NCI-H2107 treated with DMSO at 0.1 percent for 48 hours (cell line): ENCODE measurements at regions not wholly inside any gene's neighbourhood (a gene's known extent, or its start where the extent isn't known, plus 50 kb on each side); places are given as distances from the start of the nearest gene placed in this dataset.
A peak's percentile ranks its signal among the peaks of the same experiment; 100 is the strongest.
"Not testable (repeated sequence)": the region's sequence is repeated elsewhere in the genome, so short reads cannot be mapped to it uniquely, and the experiment has no call there.

Experiments
- DNase-seq: peaks from one replicate; lab custom pipeline; 2025; ENCODE audit not compliant: unreplicated experiment; lab: John Stamatoyannopoulos, UW

GRCh38 chr4:152073351-152074087, 312.7 kb upstream of the GATB start:
- DNase-seq, result no peak

- no peak for DNase-seq
Measured at GRCh38 chr4:152072906-152073305, 312.1 kb upstream of the GATB start.

GRCh38 chr4:152072001-152072485, 311.2 kb upstream of the GATB start:
- DNase-seq, result no peak

- DNase-seq, result no peak
Measured at GRCh38 chr4:152070854-152071253, 310.0 kb upstream of the GATB start.

GRCh38 chr4:152068866-152069265, 308.1 kb upstream of the GATB start:
- DNase-seq, result no peak

- no peak for DNase-seq
Measured at GRCh38 chr4:152065545-152065944, 304.7 kb upstream of the GATB start.

- DNase-seq, result no peak
Measured at GRCh38 chr4:152064753-152065152, 303.9 kb upstream of the GATB start.

- no peak for DNase-seq
Measured at GRCh38 chr4:152064282-152064681, 303.5 kb upstream of the GATB start.

- DNase-seq, result peak; percentile 19
Measured at GRCh38 chr4:152063621-152064240, 302.9 kb upstream of the GATB start.

- DNase-seq, result no peak
Measured at GRCh38 chr4:152062936-152063620, 302.3 kb upstream of the GATB start.

- no peak for DNase-seq
Measured at GRCh38 chr4:152054731-152055130, 293.9 kb upstream of the GATB start.

GRCh38 chr4:152052451-152053057, 291.7 kb upstream of the GATB start:
- no peak for DNase-seq

GRCh38 chr4:152051332-152051731, 290.5 kb upstream of the GATB start:
- DNase-seq, result not testable (repeated sequence)

GRCh38 chr4:152050106-152050505, 289.3 kb upstream of the GATB start:
- no peak for DNase-seq

- DNase-seq, result no peak
Measured at GRCh38 chr4:152047451-152047850, 286.6 kb upstream of the GATB start.

GRCh38 chr4:152045807-152046571, 285.2 kb upstream of the GATB start:
- DNase-seq, result peak; percentile 30

- no peak for DNase-seq
Measured at GRCh38 chr4:152045449-152045806, 284.6 kb upstream of the GATB start.

GRCh38 chr4:152044331-152045036, 283.7 kb upstream of the GATB start:
- no peak for DNase-seq

GRCh38 chr4:152041295-152041694, 280.5 kb upstream of the GATB start:
- no peak for DNase-seq

GRCh38 chr4:152039691-152040090, 278.9 kb upstream of the GATB start:
- no peak for DNase-seq
